GM23338 (cell line): ENCODE measurements at regions not wholly inside any gene's neighbourhood (a gene's known extent, or its start where the extent isn't known, plus 50 kb on each side); places are given as distances from the start of the nearest gene placed in this dataset.

ENCODE experiments used
- ATAC-seq: fragments of 200-7000 bp; cut with Tn5 transposase; 3 replicates; pipeline ENCODE4 v1.9.1; 2020
- DNase-seq: peaks from one replicate; pipeline ENCODE4 v3.0.0-alpha.2; 2015; ENCODE audit warnings: low spot score
- H2AFZ ChIP-seq: fragments of 200-600 bp; sonication (generic); 2 replicates; pipeline ENCODE4 v1.8.0; 2016; ENCODE audit warnings: antibody characterized with exemption, mild to moderate bottlenecking, moderate library complexity
- H3F3A ChIP-seq: fragments of 200-600 bp; sonication (generic); replicated peaks from 2 replicates; pipeline ENCODE4 v1.8.0; 2017; ENCODE audit warnings: antibody characterized with exemption, mixed run types, low read depth
- H3K27ac ChIP-seq: fragments of 200-600 bp; sonication (generic); 2 replicates; pipeline ENCODE4 v1.6.1; 2016; ENCODE audit warnings: low read depth
- H3K27me3 ChIP-seq: fragments of 200-600 bp; sonication (generic); 2 replicates; pipeline ENCODE4 v1.8.0; 2016; ENCODE audit warnings: mild to moderate bottlenecking, mixed run types, moderate library complexity; ENCODE audit not compliant: insufficient read depth
- H3K36me3 ChIP-seq: fragments of 200-600 bp; sonication (generic); 2 replicates; pipeline ENCODE4 v1.8.0; 2016; ENCODE audit warnings: mild to moderate bottlenecking; ENCODE audit not compliant: insufficient read depth
- H3K4me1 ChIP-seq: fragments of 200-600 bp; sonication (generic); 2 replicates; pipeline ENCODE4 v1.8.0; 2016; ENCODE audit warnings: mild to moderate bottlenecking, moderate library complexity; ENCODE audit not compliant: insufficient read depth
- H3K4me2 ChIP-seq: fragments of 200-600 bp; sonication (generic); 2 replicates; pipeline ENCODE4 v1.7.1; 2017; ENCODE audit warnings: mixed run types
- H3K4me3 ChIP-seq: fragments of 200-600 bp; sonication (generic); 2 replicates; pipeline ENCODE4 v1.6.1; 2016; ENCODE audit warnings: mixed run types
- H3K79me2 ChIP-seq: fragments of 200-600 bp; sonication (generic); replicated peaks from 2 replicates; pipeline ENCODE4 v1.8.0; 2017; ENCODE audit warnings: mild to moderate bottlenecking; ENCODE audit not compliant: insufficient read depth
- H3K9me2 ChIP-seq: fragments of 200-600 bp; sonication (generic); 2 replicates; pipeline ENCODE4 v1.8.0; 2017; ENCODE audit not compliant: insufficient read depth
- H4K20me1 ChIP-seq: fragments of 200-600 bp; sonication (generic); replicated peaks from 2 replicates; pipeline ENCODE4 v1.8.0; 2017; ENCODE audit warnings: mild to moderate bottlenecking; ENCODE audit not compliant: insufficient read depth
- H3K27ac Mint-ChIP-seq: 2 replicates; pipeline ENCODE4 v1.8.0; 2020; ENCODE audit warnings: inconsistent platforms, mild to moderate bottlenecking, moderate library complexity, mixed read lengths
- H3K27me3 Mint-ChIP-seq: 3 replicates; pipeline ENCODE4 v1.8.0; 2022; ENCODE audit warnings: low read depth, mild to moderate bottlenecking, moderate library complexity, mixed read lengths, inconsistent platforms; ENCODE audit not compliant: insufficient read depth, poor library complexity
- H3K36me3 Mint-ChIP-seq: 3 replicates; pipeline ENCODE4 v1.8.0; 2021; ENCODE audit warnings: low read depth, mild to moderate bottlenecking, inconsistent platforms, moderate library complexity, mixed read lengths
- H3K4me1 Mint-ChIP-seq: 3 replicates; pipeline ENCODE4 v1.8.0; 2020; ENCODE audit warnings: mild to moderate bottlenecking, inconsistent platforms, mixed read lengths
- H3K4me3 Mint-ChIP-seq: 3 replicates; pipeline ENCODE4 v1.8.0; 2021; ENCODE audit warnings: moderate library complexity, mild to moderate bottlenecking, inconsistent platforms, mixed read lengths
- H3K9me3 Mint-ChIP-seq: 3 replicates; pipeline ENCODE4 v1.8.0; 2020; ENCODE audit warnings: moderate library complexity, mild to moderate bottlenecking, inconsistent platforms, mixed read lengths
- CREB1 ChIP-seq: fragments of 250-450 bp; sonication (Bioruptor Pico); IDR thresholded peaks from 2 replicates; pipeline ENCODE4 v1.5.0; 2020; ENCODE audit warnings: low read depth, mild to moderate bottlenecking, moderate library complexity
- CTCF ChIP-seq, 2 experiments: fragments of 200-600 bp in 1 of 2; sonication (generic) in 1 of 2; conservative IDR thresholded peaks; 2 replicates each; pipeline versions ENCODE4 v1.5.1 to v1.6.1; 2016 to 2017; ENCODE audit warnings: antibody characterized with exemption in 2 of 2, low read depth in 2 of 2, mild to moderate bottlenecking in 2 of 2, moderate library complexity in 1 of 2
- ETS1 ChIP-seq: IDR thresholded peaks from 2 replicates; pipeline ENCODE4 v1.6.1; 2016; ENCODE audit warnings: antibody characterized with exemption
- EZH2 ChIP-seq: fragments of 200-600 bp; sonication (generic); IDR thresholded peaks from one replicate; pipeline ENCODE4 v1.8.0; 2017; ENCODE audit warnings: antibody characterized with exemption, mild to moderate bottlenecking, low read depth; ENCODE audit not compliant: unreplicated experiment
- EZH2phosphoT487 ChIP-seq: fragments of 200-600 bp; sonication (generic); IDR thresholded peaks from one replicate; pipeline ENCODE4 v1.8.1; 2018; ENCODE audit warnings: antibody characterized with exemption; ENCODE audit not compliant: unreplicated experiment
- JUNB ChIP-seq: IDR thresholded peaks from one replicate; pipeline ENCODE4 v1.6.1; 2016; ENCODE audit warnings: antibody characterized with exemption; ENCODE audit not compliant: unreplicated experiment
- NANOG ChIP-seq: IDR thresholded peaks from 2 replicates; pipeline ENCODE4 v1.6.1; 2016; ENCODE audit warnings: antibody characterized with exemption, borderline replicate concordance
- POLR2AphosphoS5 ChIP-seq: IDR thresholded peaks from 2 replicates; pipeline ENCODE4 v1.6.1; 2016; ENCODE audit warnings: antibody characterized with exemption, low read depth
- REST ChIP-seq: IDR thresholded peaks from one replicate; pipeline ENCODE4 v1.6.1; 2018; ENCODE audit warnings: antibody characterized with exemption; ENCODE audit not compliant: unreplicated experiment
- STAT1 ChIP-seq: IDR thresholded peaks from one replicate; pipeline ENCODE4 v1.6.1; 2016; ENCODE audit warnings: antibody characterized with exemption; ENCODE audit not compliant: unreplicated experiment
- ZNF114 ChIP-seq: fragments of 250-450 bp; sonication (Bioruptor Pico); IDR thresholded peaks from 2 replicates; pipeline ENCODE4 v1.5.0; 2020; ENCODE audit warnings: mild to moderate bottlenecking, moderate library complexity
- ZNF331 ChIP-seq: fragments of 250-450 bp; sonication (Bioruptor Pico); IDR thresholded peaks from 2 replicates; pipeline ENCODE4 v1.5.0; 2020; ENCODE audit warnings: low read depth, mild to moderate bottlenecking, moderate library complexity

- Histone ChIP-seq H3K4me2 (no peak overlapping the region), H4K20me1 (no peaks in the 10 kb centered on the region), H3K4me1 (no peaks in the 10 kb centered on the region), H2AFZ (no peak overlapping the region), H3K27ac (no peak overlapping the region), H3F3A (no peaks in the 10 kb centered on the region), H3K4me3 (no peak overlapping the region), H3K9me2 (no peaks in the 10 kb centered on the region), H3K27me3 (no peaks in the 10 kb centered on the region), H3K79me2 (no peaks in the 10 kb centered on the region), H3K36me3 (no peaks in the 10 kb centered on the region)
- Mint-ChIP-seq H3K4me1 (peaks cover 5% of the 10 kb centered on the region; the same call in 2 of the 3 replicates), H3K27me3 (no peaks in the 10 kb centered on the region), H3K27ac (no peak overlapping the region), H3K36me3 (no peaks in the 10 kb centered on the region), H3K4me3 (no peak overlapping the region), H3K9me3 (no peaks in the 10 kb centered on the region)
- TF ChIP-seq ETS1 (no peak), ZNF114 (CRISPR knock-in tag) (no peak), JUNB (no peak), CREB1 (CRISPR knock-in tag) (no peak), POLR2AphosphoS5 (no peak), NANOG (no peak), REST (no peak), ZNF331 (CRISPR knock-in tag) (no peak)
- DNase-seq (no peak), ATAC-seq (no peak)
These were observed 171.8 kb downstream of the DUSP6 start for GRCh38 chr12:89180496-89180895.

GRCh38 chr12:89179983-89180382 is 172.3 kb downstream of the DUSP6 start:
- Histone ChIP-seq H3K4me1 (no peaks in the 10 kb centered on the region), H3K4me2 (no peak overlapping the region), H2AFZ (no peak overlapping the region), H3F3A (no peaks in the 10 kb centered on the region), H3K36me3 (no peaks in the 10 kb centered on the region), H4K20me1 (no peaks in the 10 kb centered on the region), H3K27me3 (no peaks in the 10 kb centered on the region), H3K27ac (no peak overlapping the region), H3K79me2 (no peaks in the 10 kb centered on the region), H3K9me2 (no peaks in the 10 kb centered on the region), H3K4me3 (no peak overlapping the region)
- Mint-ChIP-seq H3K4me1 (peaks cover 5% of the 10 kb centered on the region; the same call in 2 of the 3 replicates), H3K4me3 (no peak overlapping the region), H3K27ac (no peak overlapping the region), H3K27me3 (no peaks in the 10 kb centered on the region), H3K9me3 (no peaks in the 10 kb centered on the region), H3K36me3 (no peaks in the 10 kb centered on the region)
- no peak for ATAC-seq
- TF ChIP-seq EZH2, result no peak
- no peak for TF ChIP-seq CTCF (conservative IDR thresholded peaks at IDR 0.05; ENCODE audit: low read depth in 2 of 2)
- TF ChIP-seq JUNB, result no peak
- TF ChIP-seq STAT1, result no peak
- TF ChIP-seq CREB1 (CRISPR knock-in tag), result no peak
- no peak for TF ChIP-seq POLR2AphosphoS5
- TF ChIP-seq REST, result no peak
- no peak for TF ChIP-seq EZH2phosphoT487
- no peak for TF ChIP-seq ZNF331 (CRISPR knock-in tag)
- TF ChIP-seq NANOG, result no peak
- no peak for TF ChIP-seq ETS1
- DNase-seq, result no peak
